HepG2 (cell line): ENCODE measurements at regions not wholly inside any gene's neighbourhood (a gene's known extent, or its start where the extent isn't known, plus 50 kb on each side); places are given as distances from the start of the nearest gene placed in this dataset.

ENCODE experiments used
- CTCF ChIP-seq: sonication (generic); formaldehyde crosslinking; IDR thresholded peaks from 2 replicates; pipeline ENCODE4 v1.5.0; 2020; ENCODE audit warnings: mild to moderate bottlenecking, missing genetic modification reagents, moderate library complexity
- NONO ChIP-seq, 2 experiments: fragments of 450-650 bp in 1 of 2; sonication (generic) in 1 of 2; formaldehyde crosslinking in 1 of 2; IDR thresholded peaks in 1 of 2; conservative IDR thresholded peaks in 1 of 2; 2 replicates each; pipeline versions ENCODE4 v1.6.1 to v1.8.0; 2017 to 2022; ENCODE audit warnings: mild to moderate bottlenecking in 1 of 2, missing genetic modification reagents in 1 of 2, moderate library complexity in 1 of 2
- PBX3 ChIP-seq: sonication (generic); formaldehyde crosslinking; IDR thresholded peaks from 2 replicates; pipeline ENCODE4 v1.8.1; 2023; ENCODE audit warnings: missing genetic modification reagents, inconsistent platforms, borderline replicate concordance
- RFX1 ChIP-seq: fragments of 450-650 bp; IDR thresholded peaks from 2 replicates; pipeline ENCODE4 v1.6.1; 2017
- ZBTB21 ChIP-seq: sonication (generic); formaldehyde crosslinking; IDR thresholded peaks from 2 replicates; pipeline ENCODE4 v1.4.0; 2020; ENCODE audit warnings: missing genetic modification reagents
- ZNF780A ChIP-seq: sonication (generic); formaldehyde crosslinking; IDR thresholded peaks from 2 replicates; pipeline ENCODE4 v1.8.0; 2022; ENCODE audit warnings: mild to moderate bottlenecking, missing genetic modification reagents, moderate library complexity

- TF ChIP-seq ZBTB21 (CRISPR knock-in tag) = no peak
- no peak for TF ChIP-seq ZNF780A (CRISPR knock-in tag)
- TF ChIP-seq CTCF (CRISPR knock-in tag) = no peak
- TF ChIP-seq PBX3 (CRISPR knock-in tag) = no peak
- TF ChIP-seq NONO (IDR thresholded peaks at IDR 0.05) = no peak
- no peak for TF ChIP-seq NONO (CRISPR knock-in tag; conservative IDR thresholded peaks at IDR 0.05)
- no peak for TF ChIP-seq RFX1
These were observed 330.0 kb upstream of the DEPDC1 start for GRCh38 chr1:68826836-68827235.
